ENCODE measurements at regions not wholly inside any gene's neighbourhood (a gene's known extent, or its start where the extent isn't known, plus 50 kb on each side); places are given as distances from the start of the nearest gene placed in this dataset.
"Not testable (repeated sequence)": the region's sequence is repeated elsewhere in the genome, so short reads cannot be mapped to it uniquely, and the experiment has no call there.

- TF ChIP-seq, protein P1, sequence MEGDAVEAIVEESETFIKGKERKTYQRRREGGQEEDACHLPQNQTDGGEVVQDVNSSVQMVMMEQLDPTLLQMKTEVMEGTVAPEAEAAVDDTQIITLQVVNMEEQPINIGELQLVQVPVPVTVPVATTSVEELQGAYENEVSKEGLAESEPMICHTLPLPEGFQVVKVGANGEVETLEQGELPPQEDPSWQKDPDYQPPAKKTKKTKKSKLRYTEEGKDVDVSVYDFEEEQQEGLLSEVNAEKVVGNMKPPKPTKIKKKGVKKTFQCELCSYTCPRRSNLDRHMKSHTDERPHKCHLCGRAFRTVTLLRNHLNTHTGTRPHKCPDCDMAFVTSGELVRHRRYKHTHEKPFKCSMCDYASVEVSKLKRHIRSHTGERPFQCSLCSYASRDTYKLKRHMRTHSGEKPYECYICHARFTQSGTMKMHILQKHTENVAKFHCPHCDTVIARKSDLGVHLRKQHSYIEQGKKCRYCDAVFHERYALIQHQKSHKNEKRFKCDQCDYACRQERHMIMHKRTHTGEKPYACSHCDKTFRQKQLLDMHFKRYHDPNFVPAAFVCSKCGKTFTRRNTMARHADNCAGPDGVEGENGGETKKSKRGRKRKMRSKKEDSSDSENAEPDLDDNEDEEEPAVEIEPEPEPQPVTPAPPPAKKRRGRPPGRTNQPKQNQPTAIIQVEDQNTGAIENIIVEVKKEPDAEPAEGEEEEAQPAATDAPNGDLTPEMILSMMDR (IDR thresholded peaks at IDR 0.05): not testable (repeated sequence)
- not testable (repeated sequence) for TF ChIP-seq POLR2AphosphoS5 (IDR thresholded peaks at IDR 0.05; ENCODE audit: insufficient read depth in 1 of 2, low read depth in 1 of 2); POLR2A (IDR thresholded peaks at IDR 0.05)
Measured at GRCh38 chr17:16866841-16867240, 105.1 kb downstream of the TNFRSF13B start.
